ENCODE measurements at regions not wholly inside any gene's neighbourhood (a gene's known extent, or its start where the extent isn't known, plus 50 kb on each side); places are given as distances from the start of the nearest gene placed in this dataset.

GRCh38 chr3:146818866-146819265 is 213.7 kb upstream of the PLSCR5 start:
- Histone ChIP-seq H3K27ac (ENCODE audit: low read depth in 2 of 2, low read length in 1 of 2) (no peak overlapping the region), H3K4me1 (ENCODE audit: control insufficient read depth in 1 of 2, insufficient read depth in 2 of 2, low read depth in 1 of 2, low read length in 1 of 2) (peaks cover 0 to 4% of the 10 kb centered on the region in 2 experiments; a peak in 2 of 4 replicates), H3K79me2 (ENCODE audit: insufficient read depth) (no peaks in the 10 kb centered on the region), H3K9me3 (no peaks in the 10 kb centered on the region), H3K27me3 (ENCODE audit: insufficient read depth) (no peaks in the 10 kb centered on the region), H3K9me2 (no peaks in the 10 kb centered on the region), H3K36me3 (replicated peaks in 1 of 2; ENCODE audit: control insufficient read depth in 1 of 2, insufficient read depth in 2 of 2, low read length in 1 of 2) (no peaks in the 10 kb centered on the region), H3K9ac (no peak overlapping the region), H4K20me1 (ENCODE audit: insufficient read depth) (no peaks in the 10 kb centered on the region), H2AFZ (ENCODE audit: low read depth) (no peak overlapping the region), H3K4me3 (ENCODE audit: low read depth in 2 of 2, low read length in 1 of 2) (no peak overlapping the region), H3K4me2 (no peak overlapping the region), H3F3A (replicated peaks; ENCODE audit: insufficient read depth) (peaks cover 5% of the 10 kb centered on the region)
- WGBS (ENCODE audit: low lambda C conversion rate) = 6% methylated on average over 3 of the region's 3 CpGs
- ChIA-PET CTCF (no interaction called here), POLR2A (no interaction called here)
- TF ChIP-seq ELF1 (IDR thresholded peaks at IDR 0.05) (no peak), RFX5 (IDR thresholded peaks at IDR 0.05; ENCODE audit: low read length) (no peak), REST (IDR thresholded peaks at IDR 0.05; ENCODE audit: low read depth, low read length) (no peak), USF1 (IDR thresholded peaks at IDR 0.05; ENCODE audit: borderline replicate concordance, low read depth) (no peak), FOXM1 (IDR thresholded peaks at IDR 0.05; ENCODE audit: low read depth) (no peak), SIN3A (IDR thresholded peaks at IDR 0.05; ENCODE audit: borderline replicate concordance, low read depth, low read length) (no peak), TCF12 (IDR thresholded peaks at IDR 0.05) (no peak), EP300 (IDR thresholded peaks at IDR 0.05; ENCODE audit: borderline replicate concordance in 1 of 2, low read depth in 1 of 2, low read length in 1 of 2) (no peak), TEAD4 (IDR thresholded peaks at IDR 0.05; ENCODE audit: borderline replicate concordance, insufficient read depth) (no peak), YY1 (IDR thresholded peaks at IDR 0.05; ENCODE audit: low read depth) (no peak), GATA2 (CRISPR knock-in tag; IDR thresholded peaks at IDR 0.05) (no peak), POLR2AphosphoS5 (IDR thresholded peaks at IDR 0.05; ENCODE audit: low read depth, low read length) (no peak), FOSL2 (IDR thresholded peaks at IDR 0.05; ENCODE audit: borderline replicate concordance, low read depth) (no peak), RAD21 (IDR thresholded peaks at IDR 0.05; ENCODE audit: low read length) (no peak), NRF1 (IDR thresholded peaks at IDR 0.05; ENCODE audit: low read depth, low read length) (no peak)
- TF ChIP-seq, protein P1, sequence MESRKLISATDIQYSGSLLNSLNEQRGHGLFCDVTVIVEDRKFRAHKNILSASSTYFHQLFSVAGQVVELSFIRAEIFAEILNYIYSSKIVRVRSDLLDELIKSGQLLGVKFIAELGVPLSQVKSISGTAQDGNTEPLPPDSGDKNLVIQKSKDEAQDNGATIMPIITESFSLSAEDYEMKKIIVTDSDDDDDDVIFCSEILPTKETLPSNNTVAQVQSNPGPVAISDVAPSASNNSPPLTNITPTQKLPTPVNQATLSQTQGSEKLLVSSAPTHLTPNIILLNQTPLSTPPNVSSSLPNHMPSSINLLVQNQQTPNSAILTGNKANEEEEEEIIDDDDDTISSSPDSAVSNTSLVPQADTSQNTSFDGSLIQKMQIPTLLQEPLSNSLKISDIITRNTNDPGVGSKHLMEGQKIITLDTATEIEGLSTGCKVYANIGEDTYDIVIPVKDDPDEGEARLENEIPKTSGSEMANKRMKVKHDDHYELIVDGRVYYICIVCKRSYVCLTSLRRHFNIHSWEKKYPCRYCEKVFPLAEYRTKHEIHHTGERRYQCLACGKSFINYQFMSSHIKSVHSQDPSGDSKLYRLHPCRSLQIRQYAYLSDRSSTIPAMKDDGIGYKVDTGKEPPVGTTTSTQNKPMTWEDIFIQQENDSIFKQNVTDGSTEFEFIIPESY (IDR thresholded peaks at IDR 0.05; ENCODE audit: borderline replicate concordance, low read depth) = no peak
- DNase-seq = no peak

Measured in SK-N-SH (cell line).